Stimulated activated CD8-positive, alpha-beta memory T cell treated with anti-CD3 and anti-CD28 coated beads, Interleukin-7, amount 100 ng/mL, for 1 hour (primary cell): ENCODE measurements at regions not wholly inside any gene's neighbourhood (a gene's known extent, or its start where the extent isn't known, plus 50 kb on each side); places are given as distances from the start of the nearest gene placed in this dataset.
"Not testable (repeated sequence)": the region's sequence is repeated elsewhere in the genome, so short reads cannot be mapped to it uniquely, and the experiment has no call there.

ENCODE experiments used
- DNase-seq, 2 donors: peaks; one replicate each; pipeline ENCODE4 v3.0.0-alpha.2; 2020; ENCODE audit warnings: low read depth in 2 of 2

DNA sequence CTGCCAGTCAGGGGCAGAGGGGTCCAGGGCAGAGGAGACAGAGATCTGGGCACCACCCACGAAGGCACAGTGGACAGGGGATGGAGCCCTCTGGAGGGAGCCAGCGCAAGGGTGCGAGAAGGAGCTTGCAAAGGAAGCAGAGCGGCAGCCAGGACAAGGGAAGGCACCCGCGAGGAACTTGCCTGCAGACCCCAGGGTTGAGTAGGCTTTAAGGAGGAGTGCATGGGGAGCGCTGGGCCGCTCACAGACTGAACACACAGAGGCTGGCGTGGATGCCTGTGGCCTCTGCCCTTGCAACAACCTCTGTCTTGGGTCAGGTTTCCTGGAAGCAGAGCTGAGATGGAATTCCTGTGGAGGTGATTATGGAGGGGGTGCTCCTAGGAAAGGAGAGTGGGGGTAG, 374.4 kb downstream of the CNTNAP3B start:
- not testable (repeated sequence) for DNase-seq

DNA sequence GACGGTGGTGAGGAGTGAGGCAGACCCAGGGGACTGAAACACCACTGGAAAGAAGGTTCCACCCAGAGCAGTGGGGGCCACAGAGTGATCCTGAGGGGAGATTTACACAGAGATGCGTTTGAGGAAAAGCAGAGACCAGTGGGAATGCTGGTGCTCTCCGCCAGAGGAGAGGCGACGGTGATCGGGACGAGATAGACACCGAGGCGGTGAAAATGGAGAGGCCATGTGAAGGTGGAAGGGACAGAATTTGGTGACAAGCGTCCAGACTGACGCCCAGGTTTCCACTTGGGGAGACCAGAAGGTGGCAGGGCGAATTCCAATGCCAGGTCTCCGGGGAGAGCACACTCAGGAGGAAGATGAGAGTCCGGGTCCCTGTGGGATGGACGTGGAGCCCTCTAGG, 374.8 kb downstream of the CNTNAP3B start:
- DNase-seq: not testable (repeated sequence)

DNA sequence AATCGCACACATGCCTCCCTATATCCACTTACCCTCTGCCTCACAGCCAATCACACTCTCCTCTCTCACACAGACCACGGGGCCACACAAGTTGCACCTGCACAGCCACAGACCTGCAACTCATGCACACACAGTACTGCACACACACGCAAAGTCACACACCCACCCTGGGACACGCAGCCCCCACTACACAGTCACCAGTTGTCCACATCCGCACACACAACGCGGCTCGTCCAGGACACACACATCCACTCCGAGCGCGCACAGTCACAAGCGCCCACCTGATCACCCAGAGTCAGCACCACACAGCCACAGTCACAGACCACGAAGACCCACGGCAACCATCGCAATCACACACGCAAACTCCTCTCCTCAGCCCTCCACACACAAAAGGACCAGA, 387.3 kb downstream of the CNTNAP3B start:
- not testable (repeated sequence) for DNase-seq

DNA sequence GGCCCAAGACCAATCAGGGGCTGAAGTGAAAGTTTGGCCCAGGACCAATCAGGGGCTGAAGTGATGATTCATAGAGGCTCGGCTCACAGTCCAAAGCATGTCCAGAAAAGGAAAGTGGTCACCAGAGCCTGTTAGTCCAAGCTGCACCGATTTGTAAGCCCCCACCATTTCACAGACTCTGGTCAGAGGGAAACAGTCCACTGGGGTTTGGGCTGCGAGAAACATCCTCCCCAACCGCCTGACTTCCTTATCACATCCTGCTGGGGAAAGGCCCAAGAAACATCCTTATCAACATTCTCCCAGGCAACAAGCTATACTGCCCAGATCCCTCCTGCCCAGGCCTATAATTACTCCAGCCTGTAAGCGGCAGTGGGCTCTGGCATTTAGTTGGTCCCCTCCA, 388.1 kb downstream of the CNTNAP3B start:
- DNase-seq: not testable (repeated sequence)

DNA sequence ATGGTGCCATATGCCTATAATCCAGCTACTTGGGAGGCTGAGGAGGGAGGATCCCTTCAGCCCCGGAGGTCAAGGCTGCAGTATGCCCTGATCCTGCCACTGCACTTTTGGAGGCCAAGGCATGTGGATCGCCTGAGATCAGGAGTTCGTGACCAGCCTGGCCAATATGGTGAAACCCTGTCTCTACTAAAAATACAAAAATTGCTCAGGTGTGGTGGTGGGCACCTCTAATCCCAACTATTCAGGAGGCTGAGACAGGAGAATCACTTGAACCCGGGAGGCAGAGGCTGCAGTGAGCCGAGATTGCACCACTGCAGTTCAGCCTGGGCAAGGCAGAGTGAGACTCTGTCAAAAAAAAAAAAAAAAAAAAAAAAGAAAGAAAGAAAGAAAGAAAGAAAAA, 390.5 kb downstream of the CNTNAP3B start:
- not testable (repeated sequence) for DNase-seq

DNA sequence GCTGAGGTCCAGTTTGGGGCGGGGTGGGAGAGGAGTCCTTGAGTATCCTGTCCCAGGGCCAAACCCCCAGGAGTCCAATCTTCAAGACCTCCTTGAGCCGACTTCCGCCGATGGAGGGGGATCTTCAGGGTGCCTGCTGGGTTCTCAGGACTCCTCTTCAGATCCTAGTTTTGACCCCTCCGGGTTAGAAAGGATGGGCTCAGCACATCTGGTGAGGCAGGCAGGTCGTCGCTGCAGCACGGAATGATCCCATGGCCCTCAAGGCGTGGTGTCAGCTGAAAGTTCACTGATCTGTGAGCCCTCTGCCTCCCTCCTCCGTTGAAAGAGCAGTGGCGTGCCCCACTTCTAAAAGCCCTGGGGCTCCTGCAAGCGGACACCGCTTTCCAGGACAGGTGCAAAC, 430.0 kb downstream of the CNTNAP3B start:
- not testable (repeated sequence) for DNase-seq

DNA sequence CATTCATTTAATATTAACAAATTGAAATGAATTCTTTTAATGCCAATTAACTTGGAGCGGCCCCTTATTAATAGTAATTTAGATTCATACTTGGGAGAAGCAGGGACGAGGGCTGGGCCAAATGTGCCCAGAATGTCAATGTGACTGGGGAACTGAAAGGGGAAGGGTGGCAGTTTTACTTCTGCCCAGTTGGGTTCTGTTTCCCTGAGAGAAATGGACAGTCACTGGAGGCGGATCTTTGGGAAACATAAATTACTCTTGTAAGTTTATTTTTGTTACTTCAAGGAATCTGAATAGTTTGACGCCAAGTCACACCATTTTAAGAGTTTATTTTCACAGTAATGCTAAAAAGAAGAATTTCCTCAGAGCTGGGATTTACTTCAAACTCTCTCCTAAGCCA, 432.1 kb downstream of the CNTNAP3B start:
- DNase-seq: not testable (repeated sequence)

DNA sequence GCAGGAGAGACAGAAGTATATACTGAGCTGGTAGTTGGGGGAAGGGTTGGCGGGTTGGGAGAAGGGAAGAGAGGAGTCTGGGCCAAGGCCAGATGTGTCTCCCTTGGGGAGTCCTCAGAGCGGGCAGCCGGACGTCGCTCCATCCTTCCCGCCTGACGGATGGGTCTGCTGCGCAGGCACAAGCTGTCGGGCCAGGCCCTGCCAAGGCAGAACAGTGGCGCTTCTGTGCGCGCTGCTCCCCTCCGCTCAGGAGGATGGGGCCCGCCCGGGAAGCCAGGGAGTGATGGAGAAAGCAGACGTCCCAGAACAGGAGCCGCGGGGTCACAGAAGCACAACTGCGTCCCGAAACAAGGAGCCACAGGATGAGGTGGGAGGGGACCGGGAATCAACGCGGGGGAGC, 449.9 kb downstream of the CNTNAP3B start:
- not testable (repeated sequence) for DNase-seq

DNA sequence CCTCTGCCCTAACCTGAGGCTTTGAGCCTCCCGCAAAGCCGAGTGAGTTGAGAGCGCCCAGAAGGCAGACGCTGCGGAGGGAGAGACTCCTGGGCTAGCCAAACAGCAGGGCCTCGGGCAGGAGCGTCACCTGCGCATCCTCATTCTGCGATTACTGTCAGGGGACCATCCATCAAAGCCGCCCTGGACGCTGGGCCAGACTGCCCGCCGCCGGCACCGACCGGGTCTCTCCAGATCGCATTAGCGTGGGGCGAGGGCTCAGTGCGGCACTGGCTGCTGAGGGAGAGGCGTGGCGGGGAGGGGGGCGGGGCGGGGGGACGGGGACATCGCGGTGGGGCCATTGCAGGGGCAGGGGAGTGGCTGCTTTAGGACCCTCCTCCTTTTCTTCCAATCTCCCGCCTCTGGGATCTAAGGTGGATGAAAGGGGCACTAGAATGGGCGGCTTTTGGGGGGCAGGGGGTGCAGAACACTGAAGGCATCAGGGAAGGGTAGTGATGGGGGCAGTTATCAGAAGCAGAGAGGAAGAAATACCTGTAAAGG, 465.7 kb downstream of the CNTNAP3B start:
- not testable (repeated sequence) for DNase-seq

DNA sequence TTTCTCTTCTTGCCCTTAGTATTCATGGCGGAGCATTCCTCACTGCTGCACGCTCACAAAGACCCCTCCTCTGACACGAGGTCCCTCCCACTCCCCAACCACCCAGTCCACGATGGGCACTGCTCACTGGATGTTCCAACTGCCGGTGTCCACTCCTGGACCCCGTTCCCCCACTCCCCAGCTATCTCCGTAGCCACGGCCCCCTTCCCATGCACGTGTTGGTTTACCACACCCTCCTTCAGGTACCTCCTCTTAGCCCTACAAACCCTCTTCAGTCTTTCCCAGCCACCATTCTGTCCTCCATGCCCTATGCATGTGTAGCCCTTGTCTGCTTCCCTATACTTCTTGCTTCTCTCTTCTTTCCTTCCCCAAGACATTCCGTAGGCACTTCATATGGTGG, 469.6 kb upstream of the ZNG1F start:
- not testable (repeated sequence) for DNase-seq

DNA sequence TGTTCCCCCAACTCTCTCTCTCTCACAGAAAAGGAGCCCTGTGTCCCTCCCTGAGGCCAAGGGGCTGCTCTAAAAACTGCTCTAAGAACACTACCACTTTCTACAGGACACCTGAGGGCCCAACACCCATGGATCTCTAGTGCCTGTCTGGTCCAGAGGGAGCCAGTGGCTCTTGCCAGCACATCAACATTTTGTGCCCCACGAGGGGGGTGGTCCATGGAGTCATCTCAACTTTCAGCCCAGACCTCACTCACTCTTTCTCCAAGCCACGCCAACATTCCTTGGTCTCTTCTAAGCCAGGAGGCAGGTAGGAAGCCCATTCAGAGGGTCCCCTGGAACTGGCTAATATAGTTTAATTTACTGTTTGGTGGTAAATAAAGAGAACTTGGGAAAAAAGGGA, 469.0 kb upstream of the ZNG1F start:
- not testable (repeated sequence) for DNase-seq

DNA sequence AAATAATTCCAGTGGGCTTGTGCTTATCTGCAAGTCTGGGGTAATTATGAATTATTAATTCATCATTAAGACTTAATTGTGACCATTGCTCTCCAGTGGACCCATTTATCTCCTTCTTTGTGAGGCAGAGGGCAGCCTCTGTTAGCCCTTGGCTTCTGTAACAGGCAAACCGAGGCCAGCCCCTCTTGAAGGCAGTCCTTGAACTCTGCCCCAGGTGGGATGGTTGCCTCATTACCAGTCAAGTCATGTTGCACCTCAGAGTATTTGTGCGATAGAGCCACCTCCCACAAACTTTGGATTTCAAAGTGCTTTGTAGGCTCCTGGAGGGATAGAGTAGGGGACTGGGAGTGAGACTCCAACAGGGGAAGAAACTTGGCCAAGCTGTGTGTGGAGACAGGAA, 468.0 kb upstream of the ZNG1F start:
- not testable (repeated sequence) for DNase-seq

DNA sequence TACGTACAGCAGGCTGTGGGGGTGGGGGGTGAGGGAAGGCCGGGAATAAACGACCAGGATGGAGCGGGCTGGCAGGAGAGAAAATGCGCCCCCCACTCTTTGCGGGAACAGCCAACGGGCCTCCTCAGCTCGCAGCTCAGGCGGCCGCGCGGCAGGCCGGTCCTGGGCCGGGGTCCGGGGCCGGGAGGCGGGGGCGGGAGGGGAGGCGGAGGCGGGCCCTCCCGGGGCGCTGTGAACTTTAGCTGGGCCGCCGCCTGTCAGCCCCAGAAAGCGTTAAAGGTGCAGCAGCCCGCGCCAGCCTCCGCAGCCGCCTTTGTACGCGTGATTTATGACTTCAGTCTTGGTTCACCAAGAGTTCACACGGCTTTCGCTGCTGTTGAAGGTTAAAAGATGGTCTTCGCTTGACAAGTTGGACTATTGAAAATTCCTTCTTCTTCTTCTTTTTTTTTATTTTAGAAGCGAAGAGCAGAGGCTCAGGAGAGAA, 466.0 kb upstream of the ZNG1F start:
- DNase-seq: not testable (repeated sequence)

DNA sequence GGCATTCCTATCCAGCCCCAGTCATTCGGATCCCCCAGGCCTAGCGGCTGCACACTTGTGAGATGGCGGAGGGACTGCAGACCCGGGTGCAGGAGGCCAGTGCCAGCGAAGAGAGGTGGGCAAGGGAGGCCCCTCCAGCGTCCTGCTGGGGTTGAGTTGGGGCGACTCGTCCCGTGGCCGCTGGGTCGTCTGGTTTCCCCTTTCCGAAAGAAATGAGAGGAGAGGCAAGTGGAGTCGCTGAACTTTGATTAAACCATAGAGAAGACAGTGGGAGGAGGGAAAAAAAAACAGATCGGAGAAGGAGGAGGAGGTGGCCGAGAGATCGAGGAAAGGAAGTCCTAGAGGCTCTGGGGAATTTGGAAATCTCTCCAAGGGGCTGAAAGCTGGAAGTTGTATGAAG, 465.2 kb upstream of the ZNG1F start:
- DNase-seq: not testable (repeated sequence)

DNA sequence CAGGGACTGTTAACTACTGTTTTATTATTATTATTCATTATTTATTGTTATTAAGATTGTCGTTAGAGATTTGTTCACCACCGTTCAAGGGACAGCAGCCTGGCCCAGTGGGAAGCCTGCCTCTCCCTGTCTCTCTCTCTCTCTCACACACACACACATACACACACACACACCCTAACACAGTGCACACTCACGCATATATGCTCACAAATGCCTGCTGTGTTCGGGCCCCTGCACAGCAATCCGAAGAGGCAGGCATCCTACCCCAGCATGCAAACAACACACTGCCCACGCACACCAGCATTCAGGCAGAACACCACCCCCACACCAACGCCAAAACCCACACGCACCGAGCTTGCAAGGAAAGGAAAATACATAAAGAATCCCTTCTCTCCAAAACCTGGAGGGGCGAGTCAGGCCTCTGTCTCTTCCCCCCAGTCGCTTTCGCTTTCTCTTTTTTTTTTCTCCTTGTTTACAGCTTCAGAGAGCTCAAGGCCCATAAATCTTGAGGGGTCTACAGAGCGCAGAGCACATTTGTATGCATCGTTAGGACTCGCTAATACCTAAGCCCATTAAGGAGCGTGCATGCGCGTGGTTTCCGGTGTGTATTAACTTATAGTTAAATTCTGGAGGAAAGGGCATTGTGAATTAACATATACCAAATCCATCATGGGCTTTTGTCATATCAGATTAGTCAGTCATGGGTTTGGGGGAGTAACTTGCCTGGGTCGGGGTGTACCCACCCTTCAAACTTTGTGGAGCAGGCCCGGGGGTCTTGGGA, 464.6 kb upstream of the ZNG1F start:
- DNase-seq: not testable (repeated sequence)

DNA sequence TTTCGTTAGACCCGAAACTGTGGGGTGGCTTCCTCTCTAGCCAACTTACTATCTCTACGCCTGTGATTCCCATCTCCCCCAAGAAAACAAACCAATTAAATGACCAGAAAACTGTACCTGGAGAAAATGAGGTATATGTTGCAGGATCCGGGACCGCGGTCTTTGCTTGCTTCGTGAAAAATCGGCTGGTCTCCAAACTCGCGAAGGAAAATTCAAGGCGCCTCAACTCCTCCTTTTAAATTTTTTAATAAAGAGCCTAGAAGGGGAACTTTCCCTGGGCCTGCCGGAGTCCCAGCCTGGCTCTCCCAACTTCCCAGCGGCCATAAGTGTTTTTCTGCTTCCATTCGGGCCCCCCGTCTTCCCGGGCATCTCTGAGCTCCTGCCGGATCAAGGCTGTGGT, 463.7 kb upstream of the ZNG1F start:
- DNase-seq: not testable (repeated sequence)

DNA sequence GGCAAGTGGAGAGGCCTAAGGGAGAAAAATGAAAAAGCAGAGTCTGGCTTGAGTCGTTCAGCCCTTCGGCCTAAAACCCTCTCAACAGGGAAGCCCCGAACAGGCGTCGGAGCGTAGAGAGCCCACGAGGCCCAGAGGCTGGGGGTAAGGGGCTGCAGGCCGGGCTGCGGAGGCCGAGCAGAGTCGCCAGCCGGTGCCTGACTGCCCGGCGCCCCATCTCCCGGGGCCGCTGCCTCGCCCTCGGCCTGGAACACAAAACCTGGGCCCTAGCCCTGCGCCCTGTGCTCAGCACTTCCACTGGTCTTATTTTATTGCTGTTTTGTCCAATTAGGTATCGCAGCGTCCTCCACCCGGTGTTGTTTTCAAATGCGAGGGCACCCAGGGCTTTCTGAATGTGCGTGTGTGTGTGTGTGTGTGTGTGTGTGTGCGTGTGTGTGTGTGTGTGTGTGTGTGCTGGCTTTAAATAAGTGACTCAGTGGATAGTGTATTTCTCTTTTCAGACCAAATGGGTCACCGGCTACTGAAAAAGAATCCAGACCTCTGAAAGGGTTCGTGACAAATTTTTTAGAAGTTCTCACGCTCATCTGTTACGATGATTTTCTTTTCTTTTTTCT, 463.1 kb upstream of the ZNG1F start:
- not testable (repeated sequence) for DNase-seq

DNA sequence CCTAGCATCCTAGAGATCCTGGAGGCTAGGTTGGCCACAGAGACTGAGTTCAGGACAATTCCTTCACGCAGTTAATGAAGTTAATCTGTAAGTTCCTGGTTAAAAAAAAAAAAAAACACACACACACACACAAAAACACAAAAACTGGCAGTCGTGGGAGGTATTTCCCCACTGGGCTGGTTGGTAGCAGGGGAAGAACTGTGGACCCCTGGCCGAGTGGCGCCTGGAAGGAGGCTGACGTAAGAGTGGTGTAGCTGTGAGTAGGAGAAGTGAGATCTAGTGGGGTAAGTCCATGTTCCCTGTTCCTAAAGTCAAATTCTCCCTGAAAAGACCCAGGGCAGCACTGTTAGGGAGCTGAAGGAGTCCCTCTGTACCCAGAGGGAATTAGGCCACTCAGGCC, 461.0 kb upstream of the ZNG1F start:
- DNase-seq: not testable (repeated sequence)

DNA sequence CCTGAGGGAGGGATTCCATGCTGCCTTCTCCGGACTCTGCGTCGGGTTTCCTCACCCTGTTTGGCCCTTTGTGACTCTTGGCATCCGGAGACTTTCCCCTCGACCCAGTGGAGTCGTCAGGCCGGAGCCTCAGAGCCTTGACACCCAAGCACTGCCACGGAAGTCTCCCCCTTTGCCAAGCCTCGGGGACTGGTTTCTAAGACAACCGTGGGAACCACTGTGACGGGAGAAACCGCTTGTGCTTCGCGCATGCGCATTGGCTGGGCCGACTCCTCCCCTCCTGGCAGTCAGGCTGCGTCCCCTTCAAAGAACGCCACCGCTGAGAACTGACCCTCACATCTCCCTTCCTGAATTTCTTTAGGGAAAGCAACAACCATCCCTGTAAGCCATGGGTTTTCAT, 459.4 kb upstream of the ZNG1F start:
- DNase-seq: not testable (repeated sequence)

DNA sequence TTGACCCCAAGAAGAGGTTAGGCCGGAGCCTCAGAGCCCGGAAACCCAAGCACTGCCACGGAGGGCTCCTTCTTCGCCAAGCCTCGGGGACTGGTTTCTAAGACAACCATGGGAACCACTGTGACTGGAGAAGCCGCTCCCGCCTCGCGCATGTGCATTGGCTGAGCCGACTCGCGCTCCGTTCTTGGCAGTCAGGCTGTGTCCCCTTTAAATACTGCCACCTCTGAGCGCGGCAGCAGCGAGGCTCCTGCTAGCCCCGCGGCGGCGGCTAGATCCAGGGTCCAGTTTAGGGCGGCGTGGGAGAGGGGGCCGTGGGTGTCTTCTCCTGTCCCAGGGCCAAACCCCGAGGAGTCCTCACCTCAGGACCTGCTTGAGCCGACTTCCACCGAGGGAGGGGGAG, 457.1 kb upstream of the ZNG1F start:
- DNase-seq: not testable (repeated sequence)

DNA sequence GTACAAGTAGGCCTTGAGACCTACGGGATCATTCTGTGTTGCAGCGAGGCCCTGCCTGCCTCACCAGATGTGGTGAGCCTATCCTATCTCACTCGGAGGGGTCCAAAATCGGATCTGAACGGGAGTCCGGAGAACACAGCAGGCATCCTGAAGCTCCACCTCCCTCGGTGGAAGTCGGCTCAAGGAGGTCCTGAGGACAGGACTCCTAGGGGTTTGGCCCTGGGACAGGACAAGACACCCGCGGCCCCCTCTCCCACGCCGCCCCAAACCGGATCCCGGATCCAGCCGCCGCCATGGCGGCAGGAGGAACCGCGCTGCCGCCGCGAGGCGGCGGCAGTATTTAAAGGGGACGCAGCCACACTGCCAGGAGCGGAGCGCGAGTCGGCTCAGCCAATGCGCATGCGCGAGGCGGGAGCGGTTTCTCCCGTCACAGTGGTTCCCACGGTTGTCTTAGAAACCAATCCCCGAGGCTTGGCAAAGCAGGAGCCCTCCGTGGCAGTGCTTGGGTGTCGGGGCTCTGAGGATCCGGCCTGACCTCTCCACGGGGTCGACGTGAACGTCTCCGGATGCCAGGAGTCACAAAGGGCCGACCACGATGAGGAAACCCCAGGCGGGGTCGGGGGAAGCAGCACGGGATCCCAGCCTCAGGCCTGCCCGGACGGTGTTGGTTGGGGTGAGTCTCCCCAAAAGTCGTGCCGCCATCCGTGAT, 454.6 kb upstream of the ZNG1F start:
- peak; percentile 15 to 22 for DNase-seq

DNA sequence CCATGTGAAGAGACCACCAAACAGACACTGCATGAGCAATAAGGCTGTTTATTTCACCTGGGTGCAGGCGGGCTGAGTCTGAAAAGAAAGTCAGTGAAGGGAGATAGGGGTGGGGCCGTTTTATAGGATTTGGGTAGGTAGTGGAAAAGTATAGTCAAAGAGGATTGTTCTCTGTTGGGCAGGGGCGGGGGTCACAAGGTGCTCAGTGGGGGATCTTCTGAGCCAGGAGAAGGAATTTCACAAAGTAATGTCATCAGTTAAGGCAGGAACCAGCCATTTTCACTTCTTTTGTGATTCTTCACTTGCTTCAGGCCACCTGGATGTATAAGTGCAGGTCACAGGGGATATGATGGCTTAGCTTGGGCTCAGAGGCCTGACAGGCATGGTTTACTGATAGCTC, 444.6 kb upstream of the ZNG1F start:
- not testable (repeated sequence) for DNase-seq
